Type B pancreatic cell (in vitro differentiated cells): ENCODE measurements at regions not wholly inside any gene's neighbourhood (a gene's known extent, or its start where the extent isn't known, plus 50 kb on each side); places are given as distances from the start of the nearest gene placed in this dataset.

Source experiments
- DNase-seq: peaks from one replicate; pipeline ENCODE4 v3.0.0; 2021; ENCODE audit warnings: mixed read lengths; ENCODE audit not compliant: unreplicated experiment; ENCODE audit errors: extremely low spot score
- H3K27ac Mint-ChIP-seq: 2 replicates; pipeline ENCODE4 v1.8.0; 2021; ENCODE audit warnings: mild to moderate bottlenecking, mixed read lengths
- H3K27me3 Mint-ChIP-seq: 2 replicates; pipeline ENCODE4 v1.8.0; 2021; ENCODE audit warnings: mixed read lengths
- H3K36me3 Mint-ChIP-seq: 2 replicates; pipeline ENCODE4 v1.8.0; 2021; ENCODE audit warnings: mixed read lengths
- H3K4me1 Mint-ChIP-seq: one replicate; pipeline ENCODE4 v1.8.0; 2021; ENCODE audit warnings: mixed read lengths; ENCODE audit not compliant: unreplicated experiment
- H3K4me3 Mint-ChIP-seq: 2 replicates; pipeline ENCODE4 v1.8.0; 2021; ENCODE audit warnings: mild to moderate bottlenecking, mixed read lengths
- H3K9me3 Mint-ChIP-seq: 2 replicates; pipeline ENCODE4 v1.8.0; 2021; ENCODE audit warnings: mixed read lengths
- CTCF ChIP-seq: fragments of 200-600 bp; sonication (generic); conservative IDR thresholded peaks from 2 replicates; pipeline ENCODE4 v1.5.0; 2021; ENCODE audit warnings: antibody characterized with exemption, mild to moderate bottlenecking

- no peak for DNase-seq
- Mint-ChIP-seq H3K36me3 (no peaks in the 10 kb centered on the region), H3K4me1 (peaks cover 8% of the 10 kb centered on the region), H3K9me3 (peaks cover 5% of the 10 kb centered on the region), H3K27me3 (no peaks in the 10 kb centered on the region), H3K27ac (no peak overlapping the region), H3K4me3 (no peak overlapping the region)
- no peak for TF ChIP-seq CTCF
Measured at GRCh38 chr12:125493704-125494308, 428.6 kb downstream of the AACS start.

DNA sequence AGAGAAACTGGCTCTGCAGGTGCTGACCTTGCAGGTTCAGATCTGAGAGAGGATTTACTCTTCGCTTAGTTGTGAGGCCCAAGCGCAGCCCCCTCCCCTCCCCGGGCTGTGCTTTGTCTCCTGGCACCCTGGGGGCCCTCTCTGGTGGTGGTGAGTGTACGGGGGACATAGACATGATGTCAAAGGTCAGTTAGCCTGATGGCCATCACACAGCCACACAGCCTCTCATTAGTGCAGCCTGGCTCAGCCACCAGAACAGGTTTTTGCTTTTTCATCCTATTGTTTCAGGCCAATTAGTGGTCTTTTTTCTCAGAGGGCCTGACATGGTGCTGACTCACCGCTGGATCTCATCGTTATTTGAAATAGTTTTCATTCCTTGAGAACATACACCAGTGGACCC is 437.9 kb downstream of the AACS start:
- no peak for TF ChIP-seq CTCF
- H3K4me1 Mint-ChIP-seq = peaks cover 4% of the 10 kb centered on the region
- H3K4me3 Mint-ChIP-seq = peak overlapping the region; percentile 7
- no peak for DNase-seq
- H3K27ac Mint-ChIP-seq = peak overlapping the region; percentile 69
- no peaks in the 10 kb centered on the region for H3K27me3 Mint-ChIP-seq
- H3K36me3 Mint-ChIP-seq = no peaks in the 10 kb centered on the region
- H3K9me3 Mint-ChIP-seq = no peaks in the 10 kb centered on the region

DNA sequence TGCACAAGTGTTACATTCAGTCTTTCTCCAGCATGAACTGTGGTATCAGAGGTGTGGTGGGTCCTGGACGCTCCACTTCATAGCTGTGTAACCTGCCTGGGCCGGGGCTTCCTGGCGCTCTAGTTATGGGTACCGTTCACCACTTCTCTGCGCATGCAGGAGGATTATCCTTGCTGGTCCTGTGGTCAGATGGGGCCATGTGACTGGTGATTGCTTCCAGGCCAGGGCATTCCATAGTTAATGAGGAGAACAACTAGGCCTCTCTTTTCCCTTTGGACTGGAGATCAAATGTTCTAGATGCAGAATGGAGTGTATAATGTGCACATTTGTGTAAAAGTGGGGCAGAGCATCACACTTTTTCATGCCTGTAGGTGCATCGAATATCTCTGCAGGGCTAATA is 444.0 kb downstream of the AACS start:
- Mint-ChIP-seq H3K4me1 (peaks cover 9% of the 10 kb centered on the region), H3K36me3 (no peaks in the 10 kb centered on the region), H3K27ac (no peak overlapping the region), H3K27me3 (peaks cover 12% of the 10 kb centered on the region), H3K9me3 (no peaks in the 10 kb centered on the region), H3K4me3 (no peak overlapping the region)
- no peak for DNase-seq
- no peak for TF ChIP-seq CTCF

- Mint-ChIP-seq H3K27ac (no peak overlapping the region), H3K36me3 (no peaks in the 10 kb centered on the region), H3K4me1 (peaks cover 9% of the 10 kb centered on the region), H3K4me3 (no peak overlapping the region), H3K27me3 (peaks cover 12% of the 10 kb centered on the region), H3K9me3 (no peaks in the 10 kb centered on the region)
- TF ChIP-seq CTCF = no peak
- DNase-seq = no peak
Measured at GRCh38 chr12:125512541-125513298, 447.5 kb downstream of the AACS start.

- Mint-ChIP-seq H3K4me1 (no peaks in the 10 kb centered on the region), H3K4me3 (no peak overlapping the region), H3K9me3 (no peaks in the 10 kb centered on the region), H3K27ac (no peak overlapping the region), H3K27me3 (peaks cover 8% of the 10 kb centered on the region), H3K36me3 (no peaks in the 10 kb centered on the region)
- DNase-seq = no peak
- no peak for TF ChIP-seq CTCF
Measured at GRCh38 chr12:125515887-125516286, 450.7 kb downstream of the AACS start.
